ENCODE measurements at regions not wholly inside any gene's neighbourhood (a gene's known extent, or its start where the extent isn't known, plus 50 kb on each side); places are given as distances from the start of the nearest gene placed in this dataset.

DNA sequence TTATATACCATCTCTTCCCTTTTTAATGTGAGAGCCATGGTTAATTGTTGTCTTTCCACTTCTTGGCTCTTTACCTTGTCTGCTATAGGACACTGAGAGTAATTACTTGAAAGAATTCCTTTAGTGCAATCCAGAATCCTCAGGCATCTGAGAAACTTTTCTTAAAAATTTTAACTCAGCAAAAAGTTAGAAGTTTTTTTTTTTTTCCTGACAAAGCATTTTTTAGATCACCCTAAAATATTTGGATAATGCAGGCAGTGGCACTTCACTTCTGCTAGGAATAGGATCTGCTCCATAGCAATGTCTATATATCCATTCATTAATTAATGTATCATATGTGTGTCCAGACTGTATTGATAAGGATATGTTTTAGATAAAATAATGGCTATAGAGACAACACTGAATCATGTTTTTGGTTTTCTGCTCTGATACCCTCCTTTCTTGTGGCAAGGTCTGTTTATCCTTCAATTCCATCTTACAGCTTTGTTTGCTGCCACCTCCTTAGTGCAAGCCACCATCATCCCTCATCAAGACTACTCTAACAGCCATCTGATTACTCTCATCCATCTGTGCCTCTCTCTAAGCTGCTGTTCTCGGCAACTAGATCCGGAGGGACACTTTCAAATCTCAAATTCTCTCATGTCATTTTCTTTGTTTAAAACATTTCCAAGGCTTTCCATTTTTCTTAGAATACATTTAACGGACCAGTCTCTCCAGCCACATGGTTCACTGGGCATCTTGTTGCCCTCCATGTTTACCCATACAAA lies 563.5 kb downstream of the EDEM1 start:
- no peak for TF ChIP-seq EP300 (conservative IDR thresholded peaks at IDR 0.05; ENCODE audit: poor library complexity, severe bottlenecking)
- TF ChIP-seq, protein P1, sequence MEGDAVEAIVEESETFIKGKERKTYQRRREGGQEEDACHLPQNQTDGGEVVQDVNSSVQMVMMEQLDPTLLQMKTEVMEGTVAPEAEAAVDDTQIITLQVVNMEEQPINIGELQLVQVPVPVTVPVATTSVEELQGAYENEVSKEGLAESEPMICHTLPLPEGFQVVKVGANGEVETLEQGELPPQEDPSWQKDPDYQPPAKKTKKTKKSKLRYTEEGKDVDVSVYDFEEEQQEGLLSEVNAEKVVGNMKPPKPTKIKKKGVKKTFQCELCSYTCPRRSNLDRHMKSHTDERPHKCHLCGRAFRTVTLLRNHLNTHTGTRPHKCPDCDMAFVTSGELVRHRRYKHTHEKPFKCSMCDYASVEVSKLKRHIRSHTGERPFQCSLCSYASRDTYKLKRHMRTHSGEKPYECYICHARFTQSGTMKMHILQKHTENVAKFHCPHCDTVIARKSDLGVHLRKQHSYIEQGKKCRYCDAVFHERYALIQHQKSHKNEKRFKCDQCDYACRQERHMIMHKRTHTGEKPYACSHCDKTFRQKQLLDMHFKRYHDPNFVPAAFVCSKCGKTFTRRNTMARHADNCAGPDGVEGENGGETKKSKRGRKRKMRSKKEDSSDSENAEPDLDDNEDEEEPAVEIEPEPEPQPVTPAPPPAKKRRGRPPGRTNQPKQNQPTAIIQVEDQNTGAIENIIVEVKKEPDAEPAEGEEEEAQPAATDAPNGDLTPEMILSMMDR (IDR thresholded peaks at IDR 0.05; ENCODE audit: poor library complexity, severe bottlenecking) = no peak
